Cardiac muscle cell (in vitro differentiated cells and primary cell): ENCODE measurements at regions not wholly inside any gene's neighbourhood (a gene's known extent, or its start where the extent isn't known, plus 50 kb on each side); places are given as distances from the start of the nearest gene placed in this dataset.

Experiments
- DNase-seq, 2 donors: peaks; one replicate each; pipeline versions ENCODE4 v3.0.0 to v3.0.0-alpha.2; 2010 to 2017; ENCODE audit warnings: low read depth in 1 of 2, low spot score in 1 of 2
- H3K27ac ChIP-seq: fragments of 200-600 bp; sonication (generic); 2 replicates; pipeline ENCODE4 v1.5.1; 2016
- H3K27me3 ChIP-seq: fragments of 200-600 bp; sonication (generic); 2 replicates; pipeline ENCODE4 v1.6.0; 2016; ENCODE audit warnings: control low read depth
- H3K36me3 ChIP-seq: fragments of 200-600 bp; sonication (generic); 2 replicates; pipeline ENCODE4 v1.5.1; 2016; ENCODE audit warnings: control low read depth
- H3K4me1 ChIP-seq: fragments of 200-600 bp; sonication (generic); 2 replicates; pipeline ENCODE4 v1.8.1; 2017; ENCODE audit warnings: low read depth, mild to moderate bottlenecking, mixed run types
- H3K4me3 ChIP-seq: fragments of 200-600 bp; sonication (generic); 2 replicates; pipeline ENCODE4 v1.5.1; 2016; ENCODE audit warnings: mild to moderate bottlenecking
- H3K9me3 ChIP-seq: fragments of 200-600 bp; sonication (generic); 2 replicates; pipeline ENCODE4 v1.5.1; 2017; ENCODE audit warnings: low read depth, mild to moderate bottlenecking, control low read depth
- CTCF ChIP-seq: IDR thresholded peaks from 2 replicates; pipeline ENCODE4 v1.5.1; 2012; ENCODE audit warnings: low read depth, mild to moderate bottlenecking, low read length

GRCh38 chr4:170259631-170260153 lies 169.9 kb upstream of the AADAT start:
- H3K36me3 ChIP-seq: no peaks in the 10 kb centered on the region
- no peak overlapping the region for H3K27ac ChIP-seq
- TF ChIP-seq CTCF: peak; percentile 58
- H3K27me3 ChIP-seq: no peaks in the 10 kb centered on the region
- no peak overlapping the region for H3K4me3 ChIP-seq
- DNase-seq: peak; percentile 65 to 97
- H3K4me1 ChIP-seq: no peaks in the 10 kb centered on the region
- H3K9me3 ChIP-seq: no peaks in the 10 kb centered on the region

GRCh38 chr4:170256807-170257206 lies 167.1 kb upstream of the AADAT start:
- H3K36me3 ChIP-seq: no peaks in the 10 kb centered on the region
- TF ChIP-seq CTCF: no peak
- no peaks in the 10 kb centered on the region for H3K27me3 ChIP-seq
- H3K9me3 ChIP-seq: no peaks in the 10 kb centered on the region
- DNase-seq: no peak
- H3K4me3 ChIP-seq: no peak overlapping the region
- no peak overlapping the region for H3K27ac ChIP-seq
- H3K4me1 ChIP-seq: no peaks in the 10 kb centered on the region

GRCh38 chr4:170248576-170248975 lies 158.8 kb upstream of the AADAT start:
- H3K36me3 ChIP-seq: no peaks in the 10 kb centered on the region
- no peak overlapping the region for H3K27ac ChIP-seq
- H3K4me3 ChIP-seq: no peak overlapping the region
- H3K27me3 ChIP-seq: no peaks in the 10 kb centered on the region
- H3K9me3 ChIP-seq: no peaks in the 10 kb centered on the region
- no peaks in the 10 kb centered on the region for H3K4me1 ChIP-seq
- DNase-seq: no peak
- TF ChIP-seq CTCF: no peak

- Histone ChIP-seq H3K36me3 (no peaks in the 10 kb centered on the region), H3K4me3 (no peak overlapping the region), H3K4me1 (no peaks in the 10 kb centered on the region), H3K9me3 (no peaks in the 10 kb centered on the region), H3K27ac (no peak overlapping the region), H3K27me3 (no peaks in the 10 kb centered on the region)
- DNase-seq: no peak
- TF ChIP-seq CTCF: no peak
Observed at GRCh38 chr4:170248029-170248428, 158.3 kb upstream of the AADAT start.

- Histone ChIP-seq H3K4me3 (no peak overlapping the region), H3K36me3 (no peaks in the 10 kb centered on the region), H3K4me1 (no peaks in the 10 kb centered on the region), H3K27me3 (no peaks in the 10 kb centered on the region), H3K9me3 (no peaks in the 10 kb centered on the region), H3K27ac (no peak overlapping the region)
- no peak for TF ChIP-seq CTCF
- DNase-seq: no peak
Observed at GRCh38 chr4:170247596-170247995, 157.8 kb upstream of the AADAT start.
